ENCODE measurements at regions not wholly inside any gene's neighbourhood (a gene's known extent, or its start where the extent isn't known, plus 50 kb on each side); places are given as distances from the start of the nearest gene placed in this dataset.

- TF ChIP-seq CTCF (conservative IDR thresholded peaks at IDR 0.05; ENCODE audit: low read depth in 2 of 2) (no peak), ZNF462 (CRISPR knock-in tag; IDR thresholded peaks at IDR 0.05) (no peak), REST (IDR thresholded peaks at IDR 0.05; ENCODE audit: unreplicated experiment) (no peak), NANOG (IDR thresholded peaks at IDR 0.05; ENCODE audit: borderline replicate concordance) (no peak)
Observed at GRCh38 chr5:118605761-118606160, 382.6 kb downstream of the DTWD2 start.

All from GM23338 (cell line).